ENCODE measurements at regions not wholly inside any gene's neighbourhood (a gene's known extent, or its start where the extent isn't known, plus 50 kb on each side); places are given as distances from the start of the nearest gene placed in this dataset.

GRCh38 chrX:44723426-44723825, 120.4 kb upstream of the DUSP21 start:
- no peak for DNase-seq
- no peak overlapping the region for H3K4me2 ChIP-seq (ENCODE audit: low read depth, low read length)
- no peaks in the 10 kb centered on the region for H3F3A ChIP-seq (ENCODE audit: insufficient read depth, low read length)
- no peaks in the 10 kb centered on the region for H3K4me1 ChIP-seq (ENCODE audit: low read length)
- no peaks in the 10 kb centered on the region for H3K9me3 ChIP-seq (replicated peaks; ENCODE audit: insufficient read depth, low read length)
- H3K9ac ChIP-seq (ENCODE audit: low read length) = no peak overlapping the region
- H3K27ac ChIP-seq (ENCODE audit: low read length) = no peak overlapping the region
- no peaks in the 10 kb centered on the region for H3K27me3 ChIP-seq (replicated peaks; ENCODE audit: insufficient read depth, low read length)
- TF ChIP-seq CTCF (IDR thresholded peaks at IDR 0.05; ENCODE audit: low read length) (no peak), EZH2 (optimal IDR thresholded peaks at IDR 0.05; ENCODE audit: low read depth, low read length) (no peak), EZH2phosphoT487 (IDR thresholded peaks at IDR 0.05; ENCODE audit: low read length) (no peak)
- no peaks in the 10 kb centered on the region for H3K9me2 ChIP-seq (replicated peaks; ENCODE audit: insufficient read depth, low read length)
- no peak overlapping the region for H3K4me3 ChIP-seq (ENCODE audit: low read length)
- H2AFZ ChIP-seq (ENCODE audit: low read length) = no peak overlapping the region
- H4K20me1 ChIP-seq (ENCODE audit: insufficient read depth, low read length) = no peaks in the 10 kb centered on the region
- H3K79me2 ChIP-seq (ENCODE audit: low read length) = no peaks in the 10 kb centered on the region
- no peaks in the 10 kb centered on the region for H3K36me3 ChIP-seq (replicated peaks; ENCODE audit: insufficient read depth, low read length)

GRCh38 chrX:44708470-44708869, 135.4 kb upstream of the DUSP21 start:
- H3K4me1 ChIP-seq (ENCODE audit: low read length) = no peaks in the 10 kb centered on the region
- H3K27me3 ChIP-seq (replicated peaks; ENCODE audit: insufficient read depth, low read length) = no peaks in the 10 kb centered on the region
- no peaks in the 10 kb centered on the region for H3K36me3 ChIP-seq (replicated peaks; ENCODE audit: insufficient read depth, low read length)
- H3K9me3 ChIP-seq (replicated peaks; ENCODE audit: insufficient read depth, low read length) = no peaks in the 10 kb centered on the region
- H3K4me2 ChIP-seq (ENCODE audit: low read depth, low read length) = no peak overlapping the region
- H3K4me3 ChIP-seq (ENCODE audit: low read length) = no peak overlapping the region
- H4K20me1 ChIP-seq (ENCODE audit: insufficient read depth, low read length) = no peaks in the 10 kb centered on the region
- no peaks in the 10 kb centered on the region for H3F3A ChIP-seq (ENCODE audit: insufficient read depth, low read length)
- H3K27ac ChIP-seq (ENCODE audit: low read length) = no peak overlapping the region
- H3K79me2 ChIP-seq (ENCODE audit: low read length) = no peaks in the 10 kb centered on the region
- no peaks in the 10 kb centered on the region for H3K9me2 ChIP-seq (replicated peaks; ENCODE audit: insufficient read depth, low read length)
- no peak for DNase-seq
- H3K9ac ChIP-seq (ENCODE audit: low read length) = no peak overlapping the region
- H2AFZ ChIP-seq (ENCODE audit: low read length) = no peak overlapping the region
- TF ChIP-seq EZH2phosphoT487 (IDR thresholded peaks at IDR 0.05; ENCODE audit: low read length) (no peak), CTCF (IDR thresholded peaks at IDR 0.05; ENCODE audit: low read length) (no peak), EZH2 (optimal IDR thresholded peaks at IDR 0.05; ENCODE audit: low read depth, low read length) (no peak)

GRCh38 chrX:44705817-44706551, 137.8 kb upstream of the DUSP21 start:
- H3K9me2 ChIP-seq (replicated peaks; ENCODE audit: insufficient read depth, low read length) = no peaks in the 10 kb centered on the region

More at GRCh38 chrX:44705817-44706551, 137.8 kb upstream of the DUSP21 start:
- Histone ChIP-seq H4K20me1 (ENCODE audit: insufficient read depth, low read length) (no peaks in the 10 kb centered on the region), H3K4me1 (ENCODE audit: low read length) (no peaks in the 10 kb centered on the region), H2AFZ (ENCODE audit: low read length) (no peak overlapping the region), H3F3A (ENCODE audit: insufficient read depth, low read length) (no peaks in the 10 kb centered on the region), H3K79me2 (ENCODE audit: low read length) (no peaks in the 10 kb centered on the region), H3K9ac (ENCODE audit: low read length) (no peak overlapping the region), H3K27me3 (replicated peaks; ENCODE audit: insufficient read depth, low read length) (no peaks in the 10 kb centered on the region), H3K27ac (ENCODE audit: low read length) (no peak overlapping the region), H3K36me3 (replicated peaks; ENCODE audit: insufficient read depth, low read length) (no peaks in the 10 kb centered on the region), H3K9me3 (replicated peaks; ENCODE audit: insufficient read depth, low read length) (no peaks in the 10 kb centered on the region), H3K4me2 (ENCODE audit: low read depth, low read length) (no peak overlapping the region), H3K4me3 (ENCODE audit: low read length) (no peak overlapping the region)
- no peak for DNase-seq
- TF ChIP-seq EZH2phosphoT487 (IDR thresholded peaks at IDR 0.05; ENCODE audit: low read length) (no peak), EZH2 (optimal IDR thresholded peaks at IDR 0.05; ENCODE audit: low read depth, low read length) (no peak), CTCF (IDR thresholded peaks at IDR 0.05; ENCODE audit: low read length) (no peak)
